ENCODE measurements at regions not wholly inside any gene's neighbourhood (a gene's known extent, or its start where the extent isn't known, plus 50 kb on each side); places are given as distances from the start of the nearest gene placed in this dataset.

DNA sequence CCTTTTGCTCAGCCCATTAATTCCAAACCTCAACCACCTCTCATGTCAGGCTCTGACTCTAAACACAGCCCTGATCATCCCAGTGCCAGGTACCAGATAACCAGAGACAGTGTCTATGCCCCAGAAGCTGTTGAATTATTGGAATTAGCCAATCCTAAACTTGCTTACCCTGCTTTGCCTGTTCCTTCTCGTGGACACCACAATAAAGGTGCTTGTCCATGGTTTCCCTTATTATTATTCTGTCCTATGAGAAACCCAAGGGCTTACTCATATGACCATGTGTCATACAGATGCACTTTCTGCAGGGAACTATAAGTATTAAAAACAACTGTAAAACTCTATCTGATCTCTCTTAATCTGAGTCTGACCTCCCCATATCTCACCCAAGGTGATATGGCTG, 2193.8 kb upstream of the PIK3C3 start (continued):
- TF ChIP-seq RBBP5 (IDR thresholded peaks at IDR 0.05; ENCODE audit: borderline replicate concordance, low read depth, low read length), result no peak
- TF ChIP-seq TAF1 (IDR thresholded peaks at IDR 0.05; ENCODE audit: low read depth, low read length), result no peak
- no peak for TF ChIP-seq EP300 (IDR thresholded peaks at IDR 0.05; ENCODE audit: borderline replicate concordance in 1 of 2, low read depth in 2 of 2, low read length in 2 of 2)
- TF ChIP-seq SIN3A (conservative IDR thresholded peaks at IDR 0.05 in 1 of 2, IDR thresholded peaks at IDR 0.05 in 1 of 2; ENCODE audit: low read depth in 1 of 2, low read length in 2 of 2), result no peak
- no peak for TF ChIP-seq ZNF274 (IDR thresholded peaks at IDR 0.05; ENCODE audit: borderline replicate concordance, extremely low read depth, low read length)

Data from H1 (cell line).